H1 (cell line): ENCODE measurements at regions not wholly inside any gene's neighbourhood (a gene's known extent, or its start where the extent isn't known, plus 50 kb on each side); places are given as distances from the start of the nearest gene placed in this dataset.

Source experiments
- CTCF ChIA-PET: fragments of 300-600 bp; sonication (Branson Sonifier 250); formaldehyde crosslinking; loops from one replicate; lab custom pipeline; 2021; ENCODE audit not compliant: partially characterized antibody; lab: Charles Lee
- POLR2A ChIA-PET: fragments of 300-600 bp; sonication (Branson Sonifier 250); formaldehyde crosslinking; loops from one replicate; lab custom pipeline; 2021; ENCODE audit warnings: inconsistent platforms; ENCODE audit not compliant: partially characterized antibody; lab: Charles Lee
- DNase-seq, 2 experiments: peaks; one replicate each; pipeline versions ENCODE4 v3.0.0 to v3.0.0-alpha.2; 2010 to 2022; ENCODE audit warnings: low spot score in 2 of 2, low read depth in 1 of 2, mixed read lengths in 1 of 2
- FAIRE-seq: peaks from 2 replicates; lab custom pipeline; 2011; peaks lifted over from hg19 to GRCh38; lab: Jason Lieb, UNC
- H2AFZ ChIP-seq: 2 replicates; pipeline ENCODE4 v1.8.1; 2012; ENCODE audit warnings: low read length, inconsistent platforms
- H2AK5ac ChIP-seq: 2 replicates; pipeline ENCODE4 v1.6.1; 2013; ENCODE audit warnings: low read depth, low read length
- H2BK120ac ChIP-seq: replicated peaks from 2 replicates; pipeline ENCODE3; 2013; ENCODE audit warnings: low read depth, low read length, inconsistent platforms
- H2BK12ac ChIP-seq: 2 replicates; pipeline ENCODE4 v1.6.1; 2013; ENCODE audit warnings: low read depth, low read length
- H2BK15ac ChIP-seq: 2 replicates; pipeline ENCODE4 v1.6.1; 2013; ENCODE audit warnings: low read length
- H2BK20ac ChIP-seq: 2 replicates; pipeline ENCODE4 v1.6.1; 2013; ENCODE audit warnings: low read length
- H2BK5ac ChIP-seq: 2 replicates; pipeline ENCODE4 v1.6.1; 2013; ENCODE audit warnings: low read depth, low read length
- H3K14ac ChIP-seq: 2 replicates; pipeline ENCODE4 v1.6.1; 2013; ENCODE audit warnings: inconsistent platforms; ENCODE audit not compliant: insufficient read length
- H3K18ac ChIP-seq: 2 replicates; pipeline ENCODE4 v1.6.1; 2013; ENCODE audit warnings: low read length; ENCODE audit errors: extremely low read depth
- H3K23ac ChIP-seq: 2 replicates; pipeline ENCODE4 v1.6.1; 2013; ENCODE audit warnings: inconsistent platforms; ENCODE audit not compliant: insufficient read length
- H3K23me2 ChIP-seq: 2 replicates; pipeline ENCODE4 v1.6.1; 2013; ENCODE audit warnings: low read depth, low read length
- H3K27ac ChIP-seq: 2 replicates; pipeline ENCODE4 v1.6.1; 2011; ENCODE audit warnings: low read depth, low read length, inconsistent platforms
- H3K27me3 ChIP-seq, 4 experiments: replicated peaks in 1 of 4; 1 replicate in 1 of 4; 2 replicates in 3 of 4; pipeline versions ENCODE4 v1.6.1 to v1.8.1; 2011 to 2013; ENCODE audit warnings: low read length in 3 of 4, mild to moderate bottlenecking in 3 of 4, inconsistent platforms in 2 of 4, mixed read lengths in 2 of 4, moderate library complexity in 1 of 4; ENCODE audit not compliant: control insufficient read depth in 3 of 4, insufficient read depth in 3 of 4; ENCODE audit errors: extremely low read depth in 1 of 4
- H3K36me3 ChIP-seq, 4 experiments: 2 replicates each; pipeline versions ENCODE4 v1.6.1 to v1.8.1; 2011 to 2013; ENCODE audit warnings: mild to moderate bottlenecking in 4 of 4, low read length in 3 of 4, moderate library complexity in 2 of 4, control low read depth in 1 of 4, inconsistent platforms in 1 of 4; ENCODE audit not compliant: insufficient read depth in 4 of 4, control insufficient read depth in 2 of 4
- H3K4ac ChIP-seq: replicated peaks from 2 replicates; pipeline ENCODE3; 2013; ENCODE audit warnings: low read length, low read depth, mixed read lengths, inconsistent platforms; ENCODE audit not compliant: insufficient read length
- H3K4me1 ChIP-seq, 4 experiments: replicated peaks in 1 of 4; 1 replicate in 1 of 4; 2 replicates in 3 of 4; pipeline versions ENCODE4 v1.6.1 to v1.8.1; 2011 to 2013; ENCODE audit warnings: low read length in 3 of 4, inconsistent platforms in 2 of 4, mixed read lengths in 1 of 4; ENCODE audit not compliant: insufficient read depth in 4 of 4, control insufficient read depth in 3 of 4
- H3K4me2 ChIP-seq, 2 experiments: 2 replicates each; pipeline versions ENCODE4 v1.6.1 to v1.8.1; 2011 to 2013; ENCODE audit warnings: low read depth in 2 of 2, low read length in 2 of 2, control low read depth in 1 of 2, inconsistent platforms in 1 of 2, mild to moderate bottlenecking in 1 of 2; ENCODE audit not compliant: insufficient read depth in 1 of 2
- H3K4me3 ChIP-seq, 4 experiments: fragments of 200-600, 300-600 bp in 1 of 4; sonication (generic), shearing (Covaris generic), sonication (Bioruptor Twin) in 1 of 4; 2 replicates each; pipeline versions ENCODE4 v1.5.1 to v1.8.1; 2011 to 2016; ENCODE audit warnings: low read length in 4 of 4, low read depth in 3 of 4, control low read depth in 2 of 4, inconsistent platforms in 2 of 4, mild to moderate bottlenecking in 2 of 4, mixed read lengths in 1 of 4, moderate library complexity in 1 of 4; ENCODE audit not compliant: insufficient read depth in 2 of 4; ENCODE audit errors: extremely low read depth in 1 of 4
- H3K56ac ChIP-seq: replicated peaks from 2 replicates; pipeline ENCODE3; 2013; ENCODE audit warnings: low read depth, mild to moderate bottlenecking, mixed read lengths, low read length, inconsistent platforms; ENCODE audit not compliant: insufficient read length
- H3K79me1 ChIP-seq: 2 replicates; pipeline ENCODE4 v1.6.1; 2013; ENCODE audit warnings: low read depth, low read length, control low read depth
- H3K79me2 ChIP-seq, 2 experiments: 2 replicates each; pipeline versions ENCODE4 v1.6.1 to v1.8.1; 2012 to 2013; ENCODE audit warnings: low read length in 2 of 2, mild to moderate bottlenecking in 2 of 2, inconsistent platforms in 1 of 2; ENCODE audit not compliant: insufficient read depth in 2 of 2, control insufficient read depth in 1 of 2
- H3K9ac ChIP-seq, 4 experiments: replicated peaks in 1 of 4; 1 replicate in 1 of 4; 2 replicates in 3 of 4; pipeline versions ENCODE4 v1.6.1 to v1.8.1; 2011 to 2013; ENCODE audit warnings: low read depth in 3 of 4, low read length in 3 of 4, control low read depth in 2 of 4, mild to moderate bottlenecking in 2 of 4, moderate library complexity in 2 of 4, inconsistent platforms in 1 of 4; ENCODE audit errors: extremely low read depth in 1 of 4
- H3K9me3 ChIP-seq, 2 experiments: 2 replicates each; pipeline versions ENCODE4 v1.6.1 to v1.8.1; 2012 to 2013; ENCODE audit warnings: mild to moderate bottlenecking in 2 of 2, moderate library complexity in 2 of 2, control low read depth in 1 of 2, inconsistent platforms in 1 of 2, low read depth in 1 of 2, low read length in 1 of 2, mixed read lengths in 1 of 2; ENCODE audit not compliant: insufficient read depth in 2 of 2
- H4K20me1 ChIP-seq, 2 experiments: replicated peaks in 1 of 2; 2 replicates each; pipeline versions ENCODE3 to v1.8.1; 2011 to 2013; ENCODE audit warnings: inconsistent platforms in 2 of 2, low read length in 2 of 2, mild to moderate bottlenecking in 1 of 2; ENCODE audit not compliant: insufficient read depth in 2 of 2, control insufficient read depth in 1 of 2
- H4K5ac ChIP-seq: 2 replicates; pipeline ENCODE4 v1.6.1; 2013; ENCODE audit warnings: low read length, low read depth, mixed read lengths, inconsistent platforms; ENCODE audit not compliant: insufficient read length
- H4K8ac ChIP-seq: 2 replicates; pipeline ENCODE4 v1.8.0; 2013; ENCODE audit warnings: mild to moderate bottlenecking, moderate library complexity, low read length, inconsistent platforms; ENCODE audit not compliant: insufficient read depth; ENCODE audit errors: extremely low read depth
- H4K91ac ChIP-seq: replicated peaks from 2 replicates; pipeline ENCODE3; 2013; ENCODE audit warnings: low read length, mixed read lengths, inconsistent platforms; ENCODE audit not compliant: insufficient read length
- NANOG ChIP-seq: IDR thresholded peaks from 2 replicates; pipeline ENCODE4 v1.6.1; 2011; ENCODE audit warnings: low read length, low read depth, mild to moderate bottlenecking, inconsistent platforms; ENCODE audit not compliant: insufficient read depth, poor library complexity, severe bottlenecking
- RBBP5 ChIP-seq: IDR thresholded peaks from 2 replicates; pipeline ENCODE4 v1.7.1; 2012; ENCODE audit warnings: low read depth, mild to moderate bottlenecking, inconsistent platforms, low read length, moderate library complexity, borderline replicate concordance
- SIRT6 ChIP-seq: IDR thresholded peaks from one replicate; pipeline ENCODE4 v1.7.1; 2012; ENCODE audit warnings: low read length, inconsistent platforms
- TAF1 ChIP-seq: IDR thresholded peaks from 2 replicates; pipeline ENCODE4 v1.6.1; 2011; ENCODE audit warnings: mild to moderate bottlenecking, low read depth, low read length
- WGBS, 2 experiments: shearing (Covaris generic) in 1 of 2; methylation state at CpG; one replicate each; pipeline versions ENCODE4 v1.1.6 to v1.1.7; 2013 to 2015; ENCODE audit warnings: low lambda C conversion rate in 2 of 2, mixed read lengths in 2 of 2, inconsistent platforms in 1 of 2, low coverage in 1 of 2, missing lambda C conversion rate in 1 of 2; ENCODE audit not compliant: insufficient replicate concordance in 2 of 2, insufficient coverage in 1 of 2, insufficient read length in 1 of 2; ENCODE audit errors: extremely low coverage in 1 of 2, missing lambda C conversion rate in 1 of 2; 5-methylcytosine and 5-hydroxymethylcytosine counted together
- TF ChIP-seq, protein P1 (sequence below), 3 experiments: IDR thresholded peaks; 1 replicate in 2 of 3; 2 replicates in 1 of 3; pipeline versions ENCODE4 v1.5.1 to v1.6.1; 2011; ENCODE audit warnings: low read length in 3 of 3, mild to moderate bottlenecking in 3 of 3, inconsistent platforms in 2 of 3, low read depth in 1 of 3, moderate library complexity in 1 of 3; ENCODE audit not compliant: insufficient read depth in 1 of 3; ENCODE audit errors: control extremely low read depth in 1 of 3

GRCh38 chr15:35876762-35877161 lies 330.8 kb upstream of the DPH6 start:
- H2BK5ac ChIP-seq, result no peak overlapping the region
- no peaks in the 10 kb centered on the region for H3K4me1 ChIP-seq
- DNase-seq, result no peak
- H4K5ac ChIP-seq, result no peak overlapping the region
- H3K23me2 ChIP-seq, result no peaks in the 10 kb centered on the region
- ChIA-PET POLR2A (no interaction called here), CTCF (no interaction called here)
- no peaks in the 10 kb centered on the region for H3K9me3 ChIP-seq
- H3K18ac ChIP-seq, result no peak overlapping the region
- H4K8ac ChIP-seq, result no peak overlapping the region
- no peak for FAIRE-seq
- no peak overlapping the region for H2BK20ac ChIP-seq
- no peak overlapping the region for H3K56ac ChIP-seq
- H3K79me2 ChIP-seq, result no peaks in the 10 kb centered on the region
- H3K4ac ChIP-seq, result no peak overlapping the region
- H2AK5ac ChIP-seq, result no peak overlapping the region
- H2BK12ac ChIP-seq, result no peak overlapping the region
- no peak overlapping the region for H3K27ac ChIP-seq
- no peaks in the 10 kb centered on the region for H3K36me3 ChIP-seq
- no peak overlapping the region for H2AFZ ChIP-seq
- no peak overlapping the region for H2BK120ac ChIP-seq
- no peak overlapping the region for H2BK15ac ChIP-seq
- H3K27me3 ChIP-seq, result no peaks in the 10 kb centered on the region
- H3K4me3 ChIP-seq, result no peak overlapping the region
- no peak overlapping the region for H4K91ac ChIP-seq
- 95% methylated on average over 4 of the region's 4 CpGs; no CpG with 5 or more reads in 1 of the 2 experiments for WGBS, 2 experiments
- H3K4me2 ChIP-seq, result no peak overlapping the region
- no peak overlapping the region for H3K14ac ChIP-seq
- no peak overlapping the region for H3K9ac ChIP-seq
- H3K79me1 ChIP-seq, result no peaks in the 10 kb centered on the region
- no peak overlapping the region for H3K23ac ChIP-seq
- H4K20me1 ChIP-seq, result no peaks in the 10 kb centered on the region
- TF ChIP-seq RBBP5, result no peak
- TF ChIP-seq TAF1, result no peak
- TF ChIP-seq NANOG, result no peak
- TF ChIP-seq SIRT6, result no peak
- TF ChIP-seq, protein P1, sequence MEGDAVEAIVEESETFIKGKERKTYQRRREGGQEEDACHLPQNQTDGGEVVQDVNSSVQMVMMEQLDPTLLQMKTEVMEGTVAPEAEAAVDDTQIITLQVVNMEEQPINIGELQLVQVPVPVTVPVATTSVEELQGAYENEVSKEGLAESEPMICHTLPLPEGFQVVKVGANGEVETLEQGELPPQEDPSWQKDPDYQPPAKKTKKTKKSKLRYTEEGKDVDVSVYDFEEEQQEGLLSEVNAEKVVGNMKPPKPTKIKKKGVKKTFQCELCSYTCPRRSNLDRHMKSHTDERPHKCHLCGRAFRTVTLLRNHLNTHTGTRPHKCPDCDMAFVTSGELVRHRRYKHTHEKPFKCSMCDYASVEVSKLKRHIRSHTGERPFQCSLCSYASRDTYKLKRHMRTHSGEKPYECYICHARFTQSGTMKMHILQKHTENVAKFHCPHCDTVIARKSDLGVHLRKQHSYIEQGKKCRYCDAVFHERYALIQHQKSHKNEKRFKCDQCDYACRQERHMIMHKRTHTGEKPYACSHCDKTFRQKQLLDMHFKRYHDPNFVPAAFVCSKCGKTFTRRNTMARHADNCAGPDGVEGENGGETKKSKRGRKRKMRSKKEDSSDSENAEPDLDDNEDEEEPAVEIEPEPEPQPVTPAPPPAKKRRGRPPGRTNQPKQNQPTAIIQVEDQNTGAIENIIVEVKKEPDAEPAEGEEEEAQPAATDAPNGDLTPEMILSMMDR (IDR thresholded peaks at IDR 0.05; ENCODE audit: control extremely low read depth in 1 of 3, insufficient read depth in 1 of 3, low read depth in 1 of 3, low read length in 3 of 3), result no peak
